ENCODE measurements at regions not wholly inside any gene's neighbourhood (a gene's known extent, or its start where the extent isn't known, plus 50 kb on each side); places are given as distances from the start of the nearest gene placed in this dataset.
A peak's percentile ranks its signal among the peaks of the same experiment; 100 is the strongest.

GRCh38 chr14:22506778-22507351, 82.2 kb downstream of the DAD1 start:
- Histone ChIP-seq H3K9me3 (no peaks in the 10 kb centered on the region), H3K36me3 (no peaks in the 10 kb centered on the region), H3K4me1 (peaks cover 3 to 68% (median 17%) of the 10 kb centered on the region in 6 donors), H3K4me3 (peak overlapping the region in 1 of 8 donors; percentile 38), H3K27me3 (replicated peaks in 1 of 7) (no peaks in the 10 kb centered on the region), H3K27ac (peak overlapping the region in 7 of 8 donors; percentile 24 to 90 (median 62))
- intact Hi-C loops (cut with DNase I; ENCODE audit: low total_unique reads): no loop called here
- WGBS, 5 donors: 42 to 65% (median 48%) methylated on average over 2 of the region's 2 CpGs
- DNase-seq: no peak
- no peak for TF ChIP-seq POLR2AphosphoS5 (IDR thresholded peaks at IDR 0.05)
- TF ChIP-seq CTCF (IDR thresholded peaks at IDR 0.05 in 8 of 11, conservative IDR thresholded peaks at IDR 0.05 in 3 of 11): no peak
- no peak for TF ChIP-seq POLR2A (IDR thresholded peaks at IDR 0.05)

GRCh38 chr14:22506378-22506710, 82.7 kb downstream of the DAD1 start:
- DNase-seq: no peak
- H3K27ac ChIP-seq: peak overlapping the region in 7 of 8 donors; percentile 24 to 90 (median 62)
- H3K4me1 ChIP-seq: peaks cover 2 to 63% (median 15%) of the 10 kb centered on the region in 6 donors
- H3K9me3 ChIP-seq: no peaks in the 10 kb centered on the region
- intact Hi-C loops (cut with DNase I; ENCODE audit: low total_unique reads): no loop called here
- WGBS, 5 donors: 75 to 94% (median 78%) methylated on average over 6 of the region's 6 CpGs
- TF ChIP-seq CTCF (IDR thresholded peaks at IDR 0.05 in 8 of 11, conservative IDR thresholded peaks at IDR 0.05 in 3 of 11) (no peak), POLR2A (IDR thresholded peaks at IDR 0.05) (no peak), POLR2AphosphoS5 (IDR thresholded peaks at IDR 0.05) (no peak)
- peak overlapping the region in 2 of 8 donors; percentile 1 to 38 for H3K4me3 ChIP-seq
- no peaks in the 10 kb centered on the region for H3K27me3 ChIP-seq (replicated peaks in 1 of 7)
- H3K36me3 ChIP-seq: no peaks in the 10 kb centered on the region

- no peaks in the 10 kb centered on the region for H3K27me3 ChIP-seq (replicated peaks in 1 of 7)
Observed at GRCh38 chr14:22505697-22506377, 83.2 kb downstream of the DAD1 start.

GRCh38 chr14:22505309-22505696, 83.7 kb downstream of the DAD1 start:
- intact Hi-C loops (cut with DNase I; ENCODE audit: low total_unique reads): no loop called here
- Histone ChIP-seq H3K27me3 (replicated peaks in 1 of 7) (no peaks in the 10 kb centered on the region), H3K9me3 (no peaks in the 10 kb centered on the region), H3K27ac (peak overlapping the region in 6 of 8 donors; percentile 45 to 90 (median 71)), H3K36me3 (no peaks in the 10 kb centered on the region), H3K4me3 (peak overlapping the region in 1 of 8 donors; percentile 38), H3K4me1 (peaks cover 2 to 53% (median 13%) of the 10 kb centered on the region in 6 donors)
- 83 to 96% (median 92%) methylated on average over 1 of the region's 1 CpG for WGBS, 5 donors
- TF ChIP-seq POLR2AphosphoS5 (IDR thresholded peaks at IDR 0.05) (no peak), POLR2A (IDR thresholded peaks at IDR 0.05) (no peak), CTCF (IDR thresholded peaks at IDR 0.05 in 8 of 11, conservative IDR thresholded peaks at IDR 0.05 in 3 of 11) (no peak)
- no peak for DNase-seq

More at GRCh38 chr14:22505697-22506377, 83.2 kb downstream of the DAD1 start:
- H3K4me3 ChIP-seq: peak overlapping the region in 2 of 8 donors; percentile 1 to 38
- peak overlapping the region in 7 of 8 donors; percentile 27 to 90 (median 62) for H3K27ac ChIP-seq
- DNase-seq: no peak
- 52 to 71% (median 61%) methylated on average over 8 of the region's 8 CpGs for WGBS, 5 donors
- H3K36me3 ChIP-seq: no peaks in the 10 kb centered on the region
- TF ChIP-seq POLR2A (IDR thresholded peaks at IDR 0.05): no peak
- peak in 1 of 3 donors; percentile 7 for TF ChIP-seq POLR2AphosphoS5 (IDR thresholded peaks at IDR 0.05)
- no peaks in the 10 kb centered on the region for H3K9me3 ChIP-seq
- peaks cover 2 to 59% (median 14%) of the 10 kb centered on the region in 6 donors for H3K4me1 ChIP-seq
- intact Hi-C loops (cut with DNase I; ENCODE audit: low total_unique reads): no loop called here
